ENCODE measurements at regions not wholly inside any gene's neighbourhood (a gene's known extent, or its start where the extent isn't known, plus 50 kb on each side); places are given as distances from the start of the nearest gene placed in this dataset.

- POLR2A ChIA-PET, result no interaction called here
- Histone ChIP-seq H3K79me2 (ENCODE audit: insufficient read depth, low read length) (no peaks in the 10 kb centered on the region), H3K9me3 (ENCODE audit: low read length) (no peaks in the 10 kb centered on the region), H3K4me2 (ENCODE audit: low read depth, low read length) (no peak overlapping the region), H2AFZ (ENCODE audit: low read length) (no peak overlapping the region), H3K9ac (ENCODE audit: insufficient read depth, low read depth, low read length) (no peak overlapping the region), H3K27me3 (ENCODE audit: control insufficient read depth in 1 of 2, insufficient read depth in 2 of 2, low read length in 2 of 2) (peaks cover 0 to under 1% of the 10 kb centered on the region in 2 experiments; a peak in 1 of 5 replicates), H3K4me3 (replicated peaks in 1 of 3; ENCODE audit: insufficient read depth in 1 of 3, low read depth in 2 of 3, low read length in 3 of 3) (no peak overlapping the region), H3K36me3 (replicated peaks in 1 of 2; ENCODE audit: control insufficient read depth in 1 of 2, insufficient read depth in 2 of 2, low read length in 2 of 2) (no peaks in the 10 kb centered on the region), H4K20me1 (ENCODE audit: insufficient read depth, low read length) (no peaks in the 10 kb centered on the region), H3K27ac (ENCODE audit: extremely low read length, insufficient read depth, low read length) (no peak overlapping the region), H3K4me1 (ENCODE audit: insufficient read depth, low read length) (no peaks in the 10 kb centered on the region)
- CTCF ChIA-PET (ENCODE audit: low intra/inter-chr PET ratio, low total read pairs), result no interaction called here
- intact Hi-C loops (cut with micrococcal nuclease; ENCODE audit: unreplicated experiment), result no loop called here
- 24% methylated on average over 6 of the region's 7 CpGs for WGBS (ENCODE audit: low lambda C conversion rate)
- in situ Hi-C loops (cut with HindIII; ENCODE audit: extremely low pct_ligation_motif_present, low pct_unique_long_range_greater_than_20kb), result no loop called here
- DNase-seq (ENCODE audit: low spot score) (no peak), FAIRE-seq (no peak), ATAC-seq (no peak)
- BruUV-seq (replicated peaks), result no TSS peak
- TF ChIP-seq MNT (IDR thresholded peaks at IDR 0.05) (no peak), CSRNP2 (CRISPR knock-in tag; conservative IDR thresholded peaks at IDR 0.05; ENCODE audit: low read depth) (no peak), THYN1 (CRISPR knock-in tag; IDR thresholded peaks at IDR 0.05; ENCODE audit: borderline replicate concordance, low read depth) (no peak), YY1 (IDR thresholded peaks at IDR 0.05; ENCODE audit: insufficient read depth, insufficient replicate concordance, low read depth, low read length) (no peak), POLR2A (IDR thresholded peaks at IDR 0.05; ENCODE audit: insufficient read depth in 1 of 2, low read depth in 2 of 2, low read length in 2 of 2) (no peak), MAF1 (CRISPR knock-in tag; IDR thresholded peaks at IDR 0.05; ENCODE audit: borderline replicate concordance) (no peak), ZNF616 (CRISPR knock-in tag; IDR thresholded peaks at IDR 0.05; ENCODE audit: low read depth) (no peak), MBD4 (IDR thresholded peaks at IDR 0.05; ENCODE audit: borderline replicate concordance, low read length) (no peak), ARHGAP35 (CRISPR knock-in tag; IDR thresholded peaks at IDR 0.05; ENCODE audit: borderline replicate concordance) (no peak), ZNF451 (CRISPR knock-in tag; IDR thresholded peaks at IDR 0.05) (no peak), HDAC1 (CRISPR knock-in tag; IDR thresholded peaks at IDR 0.05) (no peak), PAX8 (CRISPR knock-in tag; IDR thresholded peaks at IDR 0.05; ENCODE audit: borderline replicate concordance) (no peak), ZNF235 (CRISPR knock-in tag; IDR thresholded peaks at IDR 0.05; ENCODE audit: borderline replicate concordance) (no peak), ATF4 (CRISPR knock-in tag; IDR thresholded peaks at IDR 0.05) (no peak), FIP1L1 (IDR thresholded peaks at IDR 0.05; ENCODE audit: borderline replicate concordance, insufficient read depth, low read depth, low read length) (no peak), ZNF562 (CRISPR knock-in tag; IDR thresholded peaks at IDR 0.05; ENCODE audit: borderline replicate concordance) (no peak), ATF7-NPFF (CRISPR knock-in tag; IDR thresholded peaks at IDR 0.05; ENCODE audit: low read depth) (no peak), HCFC1 (IDR thresholded peaks at IDR 0.05; ENCODE audit: low read depth, low read length) (no peak), CEBPG (CRISPR knock-in tag; IDR thresholded peaks at IDR 0.05) (no peak)
These were observed 413.8 kb downstream of the BCL11B start for GRCh38 chr14:98858158-98858557.

Data from HepG2 (cell line).